ENCODE measurements at regions not wholly inside any gene's neighbourhood (a gene's known extent, or its start where the extent isn't known, plus 50 kb on each side); places are given as distances from the start of the nearest gene placed in this dataset.

- TF ChIP-seq CTCF (IDR thresholded peaks at IDR 0.05; ENCODE audit: borderline replicate concordance, extremely low read depth, low read length, poor library complexity, severe bottlenecking) (no peak), EZH2 (IDR thresholded peaks at IDR 0.05; ENCODE audit: borderline replicate concordance, low read depth, low read length, severe bottlenecking) (no peak)
Observed at GRCh38 chr3:118151164-118151563, 883.5 kb downstream of the IGSF11 start.
